ACC112 (cell line): ENCODE measurements at regions not wholly inside any gene's neighbourhood (a gene's known extent, or its start where the extent isn't known, plus 50 kb on each side); places are given as distances from the start of the nearest gene placed in this dataset.
"Not testable (repeated sequence)": the region's sequence is repeated elsewhere in the genome, so short reads cannot be mapped to it uniquely, and the experiment has no call there.

Experiments used
- H2AFZ ChIP-seq: fragments of 200-600 bp; sonication (generic); one replicate; pipeline ENCODE4 v1.6.0; 2017; ENCODE audit warnings: antibody characterized with exemption, low read length; ENCODE audit not compliant: unreplicated experiment
- H3K27ac ChIP-seq: fragments of 200-600 bp; sonication (generic); 2 replicates; pipeline ENCODE4 v1.5.1; 2014; ENCODE audit warnings: low read depth, mild to moderate bottlenecking, antibody characterized with exemption, low read length, moderate library complexity
- H3K27me3 ChIP-seq: fragments of 200-600 bp; sonication (generic); 2 replicates; pipeline ENCODE4 v1.6.1; 2014; ENCODE audit warnings: mild to moderate bottlenecking, antibody characterized with exemption, low read length, moderate library complexity, mixed read lengths; ENCODE audit not compliant: insufficient read depth
- H3K36me3 ChIP-seq: fragments of 200-600 bp; sonication (generic); 2 replicates; pipeline ENCODE4 v1.6.1; 2016; ENCODE audit warnings: mild to moderate bottlenecking, antibody characterized with exemption, low read length, moderate library complexity, mixed read lengths; ENCODE audit not compliant: insufficient read depth
- H3K4me1 ChIP-seq: fragments of 200-600 bp; sonication (generic); one replicate; pipeline ENCODE4 v1.6.1; 2016; ENCODE audit warnings: low read length, mixed read lengths; ENCODE audit not compliant: insufficient read depth, unreplicated experiment, control insufficient read depth
- H3K4me3 ChIP-seq: fragments of 200-600 bp; sonication (generic); 2 replicates; pipeline ENCODE4 v1.5.1; 2014; ENCODE audit warnings: mild to moderate bottlenecking, low read depth, low read length
- H3K79me2 ChIP-seq: fragments of 200-600 bp; sonication (generic); one replicate; pipeline ENCODE4 v1.6.0; 2016; ENCODE audit warnings: low read length; ENCODE audit not compliant: control insufficient read depth, unreplicated experiment, insufficient read depth

DNA sequence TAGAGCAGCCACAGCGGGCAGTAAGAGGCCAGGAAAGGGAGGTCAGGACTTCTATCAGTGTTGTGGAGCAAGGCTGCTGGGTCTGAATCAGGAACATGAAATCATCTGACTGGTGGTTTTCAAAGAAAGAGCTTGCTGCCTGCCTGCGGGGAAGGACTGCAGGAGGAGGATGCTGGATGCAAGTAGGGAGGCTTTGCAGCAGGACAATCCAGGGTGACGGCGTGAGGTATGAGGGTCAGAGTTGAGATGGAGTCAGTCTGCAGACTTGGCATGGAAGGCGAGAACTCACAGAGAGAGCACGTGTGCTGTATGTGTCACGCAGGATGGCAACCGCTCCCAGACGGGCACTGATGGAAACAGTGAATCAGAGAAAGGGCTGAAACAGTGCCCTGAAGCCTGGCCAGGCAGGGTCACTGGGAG, 59.2 kb upstream of the CD93 start:
- no peaks in the 10 kb centered on the region for H3K27me3 ChIP-seq
- no peak overlapping the region for H3K4me3 ChIP-seq
- no peaks in the 10 kb centered on the region for H3K36me3 ChIP-seq
- H3K4me1 ChIP-seq = peaks cover 91% of the 10 kb centered on the region
- H2AFZ ChIP-seq = no peak overlapping the region
- no peaks in the 10 kb centered on the region for H3K79me2 ChIP-seq
- H3K27ac ChIP-seq = peak overlapping the region; percentile 92

DNA sequence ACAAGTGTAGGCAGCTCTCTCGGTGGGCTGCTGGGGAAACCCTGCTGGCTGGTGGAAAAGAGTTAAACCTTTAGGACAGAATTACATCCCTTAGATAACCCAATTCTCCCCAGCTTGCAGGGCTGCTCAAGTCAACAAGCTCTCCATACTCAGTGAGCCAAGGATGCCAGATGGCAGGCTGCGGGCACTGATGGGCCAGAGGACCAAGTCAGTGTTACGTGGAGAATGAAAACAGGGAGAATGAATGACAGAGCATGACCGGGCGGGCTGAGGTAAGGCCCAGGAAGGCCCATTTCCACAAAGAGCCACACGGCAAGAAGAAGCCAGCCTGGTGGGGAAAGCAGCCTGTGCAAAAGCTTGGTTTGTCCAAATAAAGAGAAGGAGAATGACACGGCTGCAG, 58.7 kb upstream of the CD93 start:
- peak overlapping the region; percentile 92 for H3K27ac ChIP-seq

DNA sequence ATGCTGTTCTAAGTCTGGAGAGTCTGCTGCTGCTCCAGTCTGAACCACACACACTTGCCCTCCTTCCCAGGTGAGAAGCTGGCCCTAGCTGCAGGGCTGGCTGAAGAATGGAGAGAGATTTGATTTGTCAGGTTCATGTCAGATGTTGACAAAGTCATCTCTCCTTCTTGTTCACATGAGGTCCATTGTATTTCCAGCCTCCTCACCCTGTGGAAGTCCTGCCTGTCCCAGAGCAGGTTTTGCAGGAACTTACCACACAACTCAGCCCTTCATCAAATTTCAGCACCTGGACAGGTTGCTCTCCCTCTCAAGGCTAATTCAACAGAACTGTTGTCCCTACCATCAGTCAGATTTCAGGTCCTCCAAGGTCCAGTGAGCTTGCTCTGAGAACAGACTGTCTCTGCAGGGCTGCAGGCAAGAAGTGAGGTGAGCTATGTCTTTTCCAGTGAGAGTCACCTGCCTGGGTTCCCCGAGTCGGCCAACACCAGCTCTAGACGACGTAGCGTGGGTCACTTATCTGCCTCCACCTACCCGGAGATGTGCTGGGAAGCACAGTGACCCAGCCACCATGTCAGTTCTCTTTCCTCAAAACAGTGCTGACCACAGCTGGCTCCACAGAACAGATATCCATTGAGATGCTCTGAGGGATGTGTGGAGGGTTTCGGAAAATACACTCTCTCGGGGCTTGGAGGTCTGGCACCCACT, 58.0 kb upstream of the CD93 start:
- Histone ChIP-seq H3K27ac (peak overlapping the region; percentile 92), H3K27me3 (no peaks in the 10 kb centered on the region), H3K4me1 (peaks cover 83% of the 10 kb centered on the region), H3K36me3 (no peaks in the 10 kb centered on the region), H2AFZ (no peak overlapping the region), H3K79me2 (no peaks in the 10 kb centered on the region), H3K4me3 (no peak overlapping the region)

More for the DNA sequence above, 58.7 kb upstream of the CD93 start:
- Histone ChIP-seq H3K27me3 (no peaks in the 10 kb centered on the region), H3K4me3 (no peak overlapping the region), H2AFZ (no peak overlapping the region), H3K4me1 (peaks cover 90% of the 10 kb centered on the region), H3K36me3 (no peaks in the 10 kb centered on the region), H3K79me2 (no peaks in the 10 kb centered on the region)

DNA sequence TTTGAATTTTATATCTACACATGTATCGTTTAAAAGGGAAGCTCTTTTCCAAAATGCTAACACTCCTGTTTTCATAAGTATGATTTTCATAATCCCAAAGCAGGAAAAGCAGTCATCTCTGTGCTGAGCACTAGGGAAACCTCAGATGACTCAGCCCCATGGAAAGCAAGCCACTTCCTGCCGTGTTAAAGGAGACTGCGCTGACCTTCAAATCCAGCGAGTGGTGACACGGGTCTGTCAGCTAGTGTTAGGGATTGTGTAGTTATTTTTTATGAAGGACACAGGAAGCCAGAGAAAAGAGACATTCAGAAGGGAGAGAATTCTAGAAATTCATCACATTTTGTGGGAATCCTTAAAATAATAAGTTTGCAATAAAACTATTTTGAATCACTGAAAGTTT, 57.0 kb upstream of the CD93 start:
- no peaks in the 10 kb centered on the region for H3K27me3 ChIP-seq
- peaks cover 73% of the 10 kb centered on the region for H3K4me1 ChIP-seq
- peak overlapping the region; percentile 5; the same call in 1 of the 2 replicates for H3K4me3 ChIP-seq
- H3K36me3 ChIP-seq = no peaks in the 10 kb centered on the region
- H3K79me2 ChIP-seq = no peaks in the 10 kb centered on the region
- peak overlapping the region; percentile 41 for H2AFZ ChIP-seq
- peak overlapping the region; percentile 92 for H3K27ac ChIP-seq

DNA sequence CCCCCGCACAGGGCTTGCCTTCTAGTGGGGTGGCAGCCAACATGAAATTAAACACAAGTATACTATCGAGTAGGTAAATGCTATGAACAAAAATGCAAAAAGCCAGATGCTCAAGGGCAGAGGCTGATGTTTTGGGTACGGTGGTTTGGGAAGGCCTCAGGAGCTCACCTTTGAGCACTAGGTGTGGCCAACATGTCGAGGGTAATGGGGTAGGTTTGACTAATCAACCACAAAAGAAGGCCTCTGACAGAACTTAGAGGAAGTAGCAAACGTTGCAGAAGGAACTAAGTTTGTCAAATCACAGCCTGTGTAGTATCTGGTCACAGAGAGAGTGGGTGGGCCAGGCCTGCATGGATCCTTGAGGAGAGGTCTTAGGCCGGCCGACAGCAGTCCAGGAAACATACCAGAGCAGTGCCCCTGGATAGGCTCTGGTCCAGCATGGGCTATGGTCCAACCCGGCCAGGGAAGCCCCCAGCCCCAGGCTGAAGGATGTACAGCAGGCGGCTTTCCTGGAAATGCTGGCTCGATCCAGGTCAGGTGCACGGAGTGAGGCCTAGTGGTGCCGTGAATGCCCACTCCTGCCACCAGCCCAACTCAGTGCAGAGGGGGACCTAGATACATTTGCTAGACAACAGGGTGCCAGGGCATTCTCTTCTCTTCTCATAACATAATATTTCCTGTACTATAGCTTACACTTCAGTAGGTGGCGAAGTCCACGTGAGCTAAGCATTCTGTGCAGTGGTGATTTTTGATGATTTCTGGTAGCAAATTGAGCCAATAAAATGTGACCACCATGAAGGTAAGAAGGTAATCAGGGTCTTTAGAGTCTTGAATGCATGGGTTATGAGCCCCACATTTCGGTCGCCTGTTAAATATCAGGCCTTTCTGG, 56.3 kb upstream of the CD93 start:
- Histone ChIP-seq H3K4me1 (peaks cover 66% of the 10 kb centered on the region), H2AFZ (peak overlapping the region; percentile 41), H3K36me3 (no peaks in the 10 kb centered on the region), H3K27me3 (no peaks in the 10 kb centered on the region), H3K4me3 (peak overlapping the region; percentile 5; the same call in 1 of the 2 replicates), H3K27ac (peak overlapping the region; percentile 92), H3K79me2 (no peaks in the 10 kb centered on the region)

DNA sequence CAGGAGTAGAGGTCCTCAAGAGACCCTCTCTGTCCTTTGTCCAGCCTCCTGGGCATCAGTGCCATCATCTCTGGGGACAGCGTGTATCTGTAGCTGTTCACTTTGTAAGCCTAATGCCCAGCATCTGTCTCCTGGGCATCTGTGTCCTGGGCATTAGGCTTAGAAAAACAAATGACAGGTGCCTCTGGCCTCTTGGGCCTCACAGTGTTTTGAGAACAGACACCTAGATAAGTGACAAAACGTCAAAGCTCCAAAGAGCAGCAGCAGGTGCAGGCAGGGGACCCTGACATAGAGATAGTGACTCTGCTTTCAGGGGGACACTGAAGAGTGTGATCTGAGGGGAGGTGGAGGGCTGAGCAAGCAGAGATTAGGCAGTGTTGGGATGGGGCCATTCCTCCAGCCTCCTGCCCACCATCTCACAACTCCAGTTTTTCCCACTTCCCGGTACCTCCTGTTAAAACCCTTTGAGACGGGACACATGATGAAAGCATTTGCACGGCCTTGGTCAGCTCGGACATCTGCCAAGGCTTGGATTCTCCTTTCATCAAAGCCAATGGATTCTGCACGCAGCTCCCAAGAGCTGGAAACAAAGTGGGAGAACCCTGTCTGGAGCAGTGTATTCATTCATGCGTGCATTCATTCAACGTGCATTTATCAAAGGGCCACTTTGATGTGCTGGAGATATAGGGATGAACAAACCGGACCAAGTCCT, 55.5 kb upstream of the CD93 start:
- no peaks in the 10 kb centered on the region for H3K27me3 ChIP-seq
- H3K36me3 ChIP-seq = no peaks in the 10 kb centered on the region
- H3K79me2 ChIP-seq = no peaks in the 10 kb centered on the region
- no peak overlapping the region for H3K4me3 ChIP-seq
- H3K27ac ChIP-seq = peak overlapping the region; percentile 92; the same call in 1 of the 2 replicates
- no peak overlapping the region for H2AFZ ChIP-seq
- peaks cover 58% of the 10 kb centered on the region for H3K4me1 ChIP-seq

DNA sequence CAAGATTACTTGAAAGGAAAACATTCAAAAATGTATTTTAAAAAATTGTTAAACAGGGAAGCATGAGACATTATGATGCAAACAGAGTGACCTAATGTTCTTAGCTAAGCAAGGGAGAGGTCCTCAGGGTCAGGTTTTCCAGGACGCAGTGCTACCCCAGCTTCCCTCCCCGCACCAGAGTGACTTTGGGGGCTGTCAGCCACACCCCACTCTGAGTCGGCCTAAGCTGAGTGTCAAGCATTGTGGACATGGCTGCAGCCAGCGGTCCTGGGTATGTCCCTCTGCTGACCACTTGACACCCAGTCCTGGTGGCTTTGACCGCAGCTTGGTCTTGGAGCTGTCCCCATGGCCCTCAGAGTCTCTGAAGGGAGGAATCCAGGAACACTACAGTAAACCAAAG, 54.9 kb upstream of the CD93 start:
- Histone ChIP-seq H3K36me3 (no peaks in the 10 kb centered on the region), H2AFZ (no peak overlapping the region), H3K27me3 (no peaks in the 10 kb centered on the region), H3K79me2 (no peaks in the 10 kb centered on the region), H3K27ac (no peak overlapping the region), H3K4me3 (no peak overlapping the region), H3K4me1 (peaks cover 54% of the 10 kb centered on the region)

DNA sequence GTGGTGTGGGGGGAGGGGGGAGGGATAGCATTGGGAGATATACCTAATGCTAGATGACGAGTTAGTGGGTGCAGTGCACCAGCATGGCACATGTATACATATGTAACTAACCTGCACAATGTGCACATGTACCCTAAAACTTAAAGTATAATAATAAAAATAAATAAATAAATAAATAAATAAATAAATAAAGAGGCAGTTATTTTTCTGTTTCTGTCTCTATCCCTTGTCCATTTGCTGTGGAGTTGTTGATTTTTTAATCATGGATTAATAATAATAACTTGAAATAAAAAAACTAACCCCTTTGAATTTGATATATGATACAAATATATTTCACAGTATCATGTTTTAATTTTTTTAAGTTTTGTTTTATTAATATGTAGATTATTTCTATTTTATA, 53.9 kb upstream of the CD93 start:
- H3K36me3 ChIP-seq, H3K4me3 ChIP-seq, H2AFZ ChIP-seq, H3K27ac ChIP-seq, H3K27me3 ChIP-seq, H3K79me2 ChIP-seq: not testable (repeated sequence)
- peaks cover 50% of the 10 kb centered on the region for H3K4me1 ChIP-seq

DNA sequence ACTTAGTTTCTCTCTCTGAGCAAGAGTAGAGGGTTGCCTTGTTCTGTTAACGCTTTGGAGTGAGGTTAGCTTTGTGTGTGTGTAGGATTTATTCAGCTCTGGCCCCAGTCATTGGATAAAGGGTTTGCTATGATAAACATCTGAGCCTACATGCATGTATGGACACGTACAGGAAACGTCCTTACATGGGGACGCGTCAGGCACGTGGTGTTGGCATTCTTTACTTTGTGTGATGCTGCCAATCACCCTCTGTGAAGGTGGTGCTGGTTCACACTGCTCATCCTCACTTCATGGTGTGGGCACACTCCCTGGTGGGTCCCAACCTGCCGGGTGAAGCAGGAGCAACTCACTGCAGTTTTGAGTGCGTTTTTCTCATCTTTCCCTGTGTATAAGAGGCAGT, 53.4 kb upstream of the CD93 start:
- H2AFZ ChIP-seq = peak overlapping the region; percentile 66
- H3K36me3 ChIP-seq = no peaks in the 10 kb centered on the region
- H3K79me2 ChIP-seq = no peaks in the 10 kb centered on the region
- H3K27me3 ChIP-seq = no peaks in the 10 kb centered on the region
- no peak overlapping the region for H3K4me3 ChIP-seq
- H3K27ac ChIP-seq = no peak overlapping the region
- peaks cover 45% of the 10 kb centered on the region for H3K4me1 ChIP-seq

DNA sequence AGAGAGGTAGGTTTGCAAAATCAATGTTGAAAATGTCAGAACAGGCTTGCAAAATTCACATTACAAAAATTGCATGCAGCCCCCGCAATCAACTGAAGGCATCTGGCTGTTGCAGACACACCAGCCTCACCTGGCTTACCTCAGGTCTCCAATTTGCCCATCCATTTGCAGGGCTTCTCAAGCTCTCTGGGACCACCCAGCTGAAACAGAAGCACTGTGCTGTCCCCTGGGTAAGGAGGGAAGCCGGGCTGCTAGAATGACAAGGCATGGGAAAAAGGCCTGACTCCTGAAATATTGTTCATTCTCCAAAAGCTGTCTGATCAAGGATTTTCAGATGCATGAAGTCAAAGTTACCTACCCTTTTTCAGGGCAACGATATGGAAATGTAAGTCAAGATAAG, 52.6 kb upstream of the CD93 start:
- Histone ChIP-seq H3K79me2 (no peaks in the 10 kb centered on the region), H3K4me1 (peaks cover 37% of the 10 kb centered on the region), H2AFZ (no peak overlapping the region), H3K27ac (no peak overlapping the region), H3K27me3 (no peaks in the 10 kb centered on the region), H3K4me3 (no peak overlapping the region), H3K36me3 (no peaks in the 10 kb centered on the region)
